ENCODE measurements at regions not wholly inside any gene's neighbourhood (a gene's known extent, or its start where the extent isn't known, plus 50 kb on each side); places are given as distances from the start of the nearest gene placed in this dataset.

DNA sequence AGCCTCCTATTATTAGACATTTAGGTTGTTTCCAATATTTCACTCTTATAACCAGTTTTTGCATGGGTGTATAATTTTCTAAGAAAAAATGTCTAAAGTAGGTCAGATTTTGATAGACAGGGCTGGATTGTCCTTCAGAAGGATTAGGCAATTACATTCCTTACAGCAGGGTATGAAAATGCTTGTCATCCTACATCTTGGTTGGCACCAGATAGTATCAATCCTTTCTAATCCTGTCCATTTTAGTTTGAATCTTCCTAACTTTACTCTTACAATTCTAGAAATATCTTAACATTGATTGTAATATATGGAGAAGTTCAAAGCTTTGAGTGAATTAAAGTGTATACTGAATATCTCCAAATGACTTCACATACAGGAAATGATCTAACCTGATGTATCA lies 63.0 kb upstream of the ZBED5 start:
- Histone ChIP-seq H3K4me1 (no peaks in the 10 kb centered on the region), H3K4me3 (no peak overlapping the region), H3K36me3 (no peaks in the 10 kb centered on the region), H3K27me3 (no peaks in the 10 kb centered on the region), H3K9me3 (no peaks in the 10 kb centered on the region), H3K27ac (no peak overlapping the region)
- intact Hi-C loops (cut with DNase I), result no loop called here
- FAIRE-seq (no peak), ATAC-seq (no peak), DNase-seq (no peak)
- no peak for TF ChIP-seq CTCF (IDR thresholded peaks at IDR 0.05)

GRCh38 chr11:10920205-10920604 lies 62.4 kb upstream of the ZBED5 start:
- FAIRE-seq (no peak), ATAC-seq (peak in 1 of 4 donors; percentile 48), DNase-seq (no peak)
- no peak overlapping the region for H3K27ac ChIP-seq
- H3K36me3 ChIP-seq, result no peaks in the 10 kb centered on the region
- intact Hi-C loops (cut with DNase I), result no loop called here
- 80 to 88% methylated on average over 1 of the region's 1 CpG for WGBS, 2 donors
- H3K4me3 ChIP-seq, result no peak overlapping the region
- no peaks in the 10 kb centered on the region for H3K4me1 ChIP-seq
- H3K9me3 ChIP-seq, result no peaks in the 10 kb centered on the region
- no peaks in the 10 kb centered on the region for H3K27me3 ChIP-seq
- no peak for TF ChIP-seq CTCF (IDR thresholded peaks at IDR 0.05)

- ATAC-seq (no peak), FAIRE-seq (no peak), DNase-seq (no peak)
- WGBS, 2 donors, result 43 to 54% methylated on average over 1 of the region's 1 CpG
- intact Hi-C loops (cut with DNase I), result no loop called here
- no peak overlapping the region for H3K4me3 ChIP-seq
- no peaks in the 10 kb centered on the region for H3K27me3 ChIP-seq
- no peaks in the 10 kb centered on the region for H3K36me3 ChIP-seq
- no peaks in the 10 kb centered on the region for H3K9me3 ChIP-seq
- no peaks in the 10 kb centered on the region for H3K4me1 ChIP-seq
- TF ChIP-seq CTCF (IDR thresholded peaks at IDR 0.05), result no peak
- H3K27ac ChIP-seq, result no peak overlapping the region
These were observed 60.8 kb upstream of the ZBED5 start for GRCh38 chr11:10918698-10919097.

GRCh38 chr11:10918275-10918674 lies 60.4 kb upstream of the ZBED5 start:
- H3K4me1 ChIP-seq, result no peaks in the 10 kb centered on the region
- H3K27ac ChIP-seq, result no peak overlapping the region
- no peak for DNase-seq
- FAIRE-seq, result no peak
- intact Hi-C loops (cut with DNase I), result no loop called here
- no peaks in the 10 kb centered on the region for H3K9me3 ChIP-seq
- no peak for TF ChIP-seq CTCF (IDR thresholded peaks at IDR 0.05)
- no peaks in the 10 kb centered on the region for H3K36me3 ChIP-seq
- no peak overlapping the region for H3K4me3 ChIP-seq
- no peaks in the 10 kb centered on the region for H3K27me3 ChIP-seq
- WGBS, 2 donors, result 89 to 90% methylated on average over 1 of the region's 1 CpG
- no peak for ATAC-seq

GRCh38 chr11:10917802-10918201 lies 59.9 kb upstream of the ZBED5 start:
- Histone ChIP-seq H3K36me3 (no peaks in the 10 kb centered on the region), H3K9me3 (no peaks in the 10 kb centered on the region), H3K4me3 (no peak overlapping the region), H3K27ac (no peak overlapping the region), H3K4me1 (no peaks in the 10 kb centered on the region), H3K27me3 (no peaks in the 10 kb centered on the region)
- ATAC-seq, result no peak
- WGBS, 2 donors, result 53 to 66% methylated on average over 1 of the region's 1 CpG
- no peak for TF ChIP-seq CTCF (IDR thresholded peaks at IDR 0.05)
- no peak for FAIRE-seq
- no peak for DNase-seq
- intact Hi-C loops (cut with DNase I), result no loop called here
